ENCODE measurements at regions not wholly inside any gene's neighbourhood (a gene's known extent, or its start where the extent isn't known, plus 50 kb on each side); places are given as distances from the start of the nearest gene placed in this dataset.

DNA sequence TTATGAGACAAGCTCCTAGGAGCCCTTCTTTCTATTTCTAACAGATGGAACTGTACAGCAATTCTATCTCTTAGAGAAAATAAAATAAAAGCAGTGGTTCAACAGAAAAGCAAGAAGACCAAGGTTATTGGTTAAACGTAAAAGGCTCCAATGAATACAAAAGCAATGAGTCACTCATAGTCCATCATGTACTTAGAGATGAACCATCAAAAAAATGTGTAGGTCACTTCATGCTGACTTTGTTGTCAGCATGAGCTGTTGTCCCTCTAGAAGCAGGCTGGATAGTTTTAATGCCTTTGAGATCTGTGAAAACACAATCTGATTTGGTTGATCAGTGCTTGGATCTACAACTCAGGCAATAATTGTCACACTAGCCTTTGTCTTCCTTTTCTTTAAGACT lies 378.6 kb upstream of the ANXA10 start:
- DNase-seq: no peak

DNA sequence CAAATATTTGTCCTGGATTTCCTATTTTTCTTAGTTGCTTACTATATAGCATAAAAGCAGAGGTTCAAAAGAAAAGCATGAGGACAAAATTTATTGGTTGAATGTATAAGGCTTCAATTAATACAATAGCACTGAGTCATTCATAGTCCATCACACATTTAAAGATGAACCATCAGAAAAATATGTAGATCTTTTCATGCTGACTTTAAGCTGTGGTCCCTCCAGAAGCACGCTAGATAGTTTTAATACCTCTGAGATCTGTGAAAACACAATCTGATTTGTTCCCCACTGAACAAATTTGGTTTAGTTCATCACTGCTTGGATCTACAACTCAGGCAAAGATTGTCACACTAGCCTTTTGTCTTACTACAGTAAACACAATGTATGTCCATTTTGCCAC lies 377.2 kb upstream of the ANXA10 start:
- no peak for DNase-seq

DNA sequence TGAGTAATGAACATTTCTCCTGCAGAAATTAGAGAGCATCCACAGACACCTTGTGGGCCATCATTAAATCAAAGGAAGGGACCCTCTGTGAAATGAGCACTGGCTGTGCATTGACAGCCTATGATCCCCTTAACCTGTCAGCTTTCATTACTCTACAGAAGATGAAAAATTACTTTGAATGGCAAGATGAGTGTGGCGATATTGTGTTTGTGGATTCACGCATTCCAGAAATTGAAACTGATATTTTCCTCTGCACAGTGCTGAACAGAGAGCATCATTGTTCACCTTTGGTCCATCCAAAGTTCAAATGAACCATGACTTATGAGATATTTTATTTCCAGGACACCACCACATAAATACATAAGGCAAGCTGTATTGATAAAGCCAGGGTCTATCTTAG lies 374.8 kb upstream of the ANXA10 start:
- no peak for DNase-seq

DNA sequence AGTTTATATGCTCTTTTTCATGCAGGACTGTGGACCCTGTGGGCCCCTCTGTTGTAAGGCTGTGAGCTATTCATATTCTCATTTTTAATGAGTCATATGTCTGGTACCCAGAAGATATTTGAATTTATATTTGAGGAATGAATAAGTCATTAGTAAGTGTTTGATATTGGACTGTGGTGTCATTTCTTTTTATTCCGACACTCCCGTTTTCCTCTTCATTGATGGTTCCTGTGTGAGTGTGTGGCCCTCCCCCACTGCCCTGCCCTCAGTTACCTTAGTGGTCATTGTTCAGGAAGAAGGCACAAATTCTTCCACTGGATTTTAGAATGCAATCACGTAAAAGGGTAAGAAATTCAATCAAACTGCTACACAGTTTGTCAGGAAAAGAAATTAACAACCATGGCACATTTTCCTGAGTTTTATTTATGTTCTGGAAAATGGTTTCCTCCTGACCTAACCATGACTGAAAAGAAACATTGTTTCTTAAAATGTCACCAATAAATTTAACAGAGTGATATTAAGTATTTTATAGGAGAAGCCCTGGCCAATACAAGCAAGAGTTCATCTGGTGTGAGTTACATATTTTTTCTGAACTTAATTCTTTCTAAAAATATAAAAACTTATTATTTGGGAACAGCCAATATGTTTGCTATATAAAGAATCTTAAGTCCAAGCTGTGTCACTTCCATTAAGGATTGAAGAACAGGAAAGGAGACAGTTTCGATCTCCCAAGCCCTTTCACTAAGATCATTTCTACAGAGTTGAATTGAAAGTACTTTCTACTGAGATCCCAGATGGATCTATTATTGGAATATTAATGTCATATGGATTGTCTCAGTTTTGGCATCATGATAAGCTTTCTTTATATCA lies 370.5 kb upstream of the ANXA10 start:
- DNase-seq: no peak

DNA sequence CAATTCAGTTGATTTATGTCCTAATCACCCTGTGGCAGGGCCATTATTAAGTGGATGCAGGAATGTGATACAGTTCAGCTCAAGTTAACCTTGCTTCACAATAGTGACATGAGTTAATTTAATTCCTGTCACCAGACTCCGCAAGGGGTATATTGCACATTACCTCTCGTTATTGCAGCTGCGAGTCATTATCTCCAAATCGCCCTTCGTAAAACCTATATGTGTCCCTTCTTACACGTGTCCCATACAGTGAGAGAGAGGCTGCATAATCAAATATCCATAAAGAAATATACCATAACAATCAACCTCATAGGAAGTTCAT lies 369.9 kb upstream of the ANXA10 start:
- DNase-seq: no peak

DNA sequence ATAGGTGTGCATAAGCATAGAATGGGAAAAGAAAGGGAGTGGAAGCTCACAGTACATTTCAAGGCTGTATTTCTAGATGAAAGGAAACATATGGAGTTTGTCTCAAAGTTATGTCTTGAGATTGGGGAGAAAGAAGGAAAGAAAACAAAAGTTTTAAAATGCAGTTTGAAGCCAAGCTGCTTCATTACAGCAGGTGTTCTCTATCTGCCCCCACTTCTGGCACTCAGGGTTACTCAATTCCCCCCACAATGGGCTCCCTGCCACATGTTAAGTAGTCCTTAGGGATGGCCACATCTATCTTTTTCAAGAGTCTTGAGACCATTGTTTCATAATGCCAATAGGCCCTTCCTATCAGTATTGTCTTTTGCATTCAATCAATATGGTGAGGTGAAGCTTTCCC lies 367.4 kb upstream of the ANXA10 start:
- no peak for DNase-seq

DNA sequence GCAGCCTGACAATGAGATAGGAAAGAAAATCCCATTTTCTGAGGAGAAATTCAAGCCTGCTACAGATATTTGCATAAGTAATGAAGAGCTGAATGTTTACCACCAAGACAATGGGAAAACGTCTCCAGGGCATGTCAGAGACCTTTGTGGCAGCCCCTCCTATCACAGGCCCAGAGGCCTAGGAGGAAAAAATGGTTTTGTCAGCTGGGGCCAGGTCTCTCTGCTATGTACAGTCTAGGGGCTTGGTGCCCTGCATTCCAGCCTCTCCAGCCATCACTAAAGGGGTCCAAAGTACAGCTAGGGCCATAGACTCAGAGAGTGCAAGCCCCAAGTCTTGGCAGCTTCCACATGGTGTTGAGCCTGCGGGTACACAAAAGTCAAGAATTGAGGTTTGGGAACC lies 361.6 kb upstream of the ANXA10 start:
- DNase-seq: no peak

DNA sequence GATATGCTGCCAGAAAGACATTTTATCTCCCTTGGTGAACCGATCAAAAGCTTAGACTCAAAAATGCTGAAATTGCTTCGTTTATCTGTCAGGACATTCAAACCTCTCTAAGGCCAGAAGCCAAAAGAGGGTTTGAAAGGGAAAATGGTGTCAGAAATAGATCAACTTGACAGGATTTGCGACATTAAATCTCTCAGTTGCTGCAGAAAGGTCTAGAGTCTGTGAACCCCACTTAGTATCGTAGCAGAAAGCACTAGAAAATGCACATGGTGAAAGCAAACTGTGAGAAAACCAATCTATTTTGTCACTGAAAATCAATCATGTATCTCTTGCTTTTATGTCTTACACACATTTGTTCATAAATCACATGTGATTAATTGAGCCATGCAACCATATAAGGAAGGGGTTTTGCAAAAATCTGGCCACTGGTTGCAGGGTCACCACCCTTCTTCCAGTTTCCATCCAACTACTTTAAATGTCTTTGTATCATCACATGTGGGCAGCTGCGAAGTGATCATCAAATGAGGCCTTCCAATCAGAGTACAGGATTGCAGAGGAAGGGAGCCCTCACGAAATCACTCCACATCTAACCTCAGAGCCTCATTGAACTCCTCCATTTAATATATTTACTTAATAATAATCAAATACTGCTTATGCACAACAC lies 347.2 kb upstream of the ANXA10 start:
- no peak for DNase-seq

DNA sequence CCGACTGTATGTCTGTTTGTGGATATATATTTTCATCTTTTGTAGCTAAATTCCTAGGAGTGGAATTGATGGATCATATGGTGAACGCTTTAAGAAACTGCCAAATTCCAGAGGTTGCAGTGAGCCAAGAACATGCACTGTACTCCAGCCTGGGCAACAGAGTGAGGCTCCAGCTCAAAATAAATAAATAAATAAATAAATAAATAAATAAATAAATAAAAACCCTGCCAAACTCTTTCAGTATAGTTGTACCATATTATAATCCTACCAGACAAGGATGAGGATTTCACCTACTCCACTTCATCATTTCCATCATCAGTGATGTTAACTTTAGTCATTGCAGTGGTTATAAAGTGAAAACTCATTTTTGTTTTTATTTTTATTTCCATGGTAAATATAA lies 325.1 kb upstream of the ANXA10 start:
- DNase-seq: no peak

DNA sequence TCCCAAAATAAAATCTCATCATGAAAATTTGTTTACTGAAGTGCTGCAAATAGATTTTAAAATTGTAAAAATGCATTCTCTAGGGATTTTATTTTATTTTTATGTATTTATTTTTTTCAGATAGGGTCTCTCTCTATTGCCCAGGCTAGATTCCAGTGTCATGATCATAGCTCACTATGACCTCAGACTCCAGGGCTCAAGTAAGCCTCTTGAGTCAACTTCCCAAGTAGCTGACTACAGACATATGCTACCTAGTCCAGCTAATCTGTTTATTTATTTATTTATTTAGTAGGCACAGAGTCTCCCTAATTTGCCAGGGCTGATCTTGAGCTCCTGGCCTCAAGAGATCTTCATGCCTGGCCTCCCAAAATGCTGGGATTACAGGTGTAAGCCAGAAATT lies 317.7 kb upstream of the ANXA10 start:
- DNase-seq: no peak

DNA sequence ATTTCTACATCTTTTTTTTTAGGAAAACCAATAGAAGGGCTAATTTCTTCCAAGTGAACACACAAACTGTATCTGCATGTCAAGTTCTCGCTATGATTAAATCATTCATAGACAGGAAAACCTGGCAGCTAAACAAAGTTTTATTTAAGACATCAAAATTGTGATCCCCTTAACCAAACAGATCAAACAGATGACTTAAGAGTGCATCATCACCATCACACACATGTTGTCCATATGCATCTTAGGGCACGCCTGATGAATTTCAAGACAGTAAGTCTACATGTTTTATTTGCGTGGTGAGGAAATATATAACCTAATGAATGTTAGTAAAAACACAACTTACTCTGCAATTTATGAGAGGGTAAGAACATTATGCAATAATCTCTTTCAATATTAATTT lies 317.0 kb upstream of the ANXA10 start:
- DNase-seq: no peak

DNA sequence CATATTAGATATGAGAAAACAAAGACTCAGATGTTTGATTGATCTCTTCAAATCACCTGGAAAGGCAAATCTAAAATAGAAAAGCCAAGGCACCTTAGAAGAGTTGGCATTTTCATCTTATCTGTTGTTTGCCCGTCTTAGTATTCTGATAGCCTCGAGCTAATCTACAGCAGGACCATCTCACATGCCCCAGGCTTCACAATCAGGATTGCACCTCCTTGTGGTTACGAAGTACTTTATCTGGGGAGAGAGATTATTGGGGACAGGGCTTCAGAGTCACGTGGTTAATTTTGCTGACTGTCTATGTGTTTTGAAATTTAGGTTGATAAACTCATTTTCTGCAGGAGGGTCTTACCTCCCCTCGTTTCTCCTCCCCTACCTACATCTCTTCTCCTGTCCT lies 313.1 kb upstream of the ANXA10 start:
- no peak for DNase-seq

DNA sequence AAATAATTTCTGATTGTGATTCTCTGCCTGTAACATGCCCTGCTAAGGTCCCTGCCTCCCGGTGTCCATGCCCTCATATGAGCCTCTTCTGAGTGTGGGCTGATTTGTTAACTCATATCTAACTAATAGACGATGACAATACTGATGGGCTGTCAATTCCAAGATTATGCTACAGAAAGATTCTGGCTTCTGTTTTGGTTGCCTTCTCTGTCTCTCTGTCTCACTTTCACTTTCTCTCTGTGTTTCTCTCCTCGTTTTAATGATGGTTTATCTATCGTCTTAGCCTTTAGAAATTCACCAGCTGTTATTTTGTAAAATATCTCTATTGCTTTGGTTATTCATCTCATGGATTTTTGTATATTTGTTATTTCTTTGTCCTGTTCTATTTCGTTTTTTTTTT lies 312.5 kb upstream of the ANXA10 start:
- DNase-seq: no peak

DNA sequence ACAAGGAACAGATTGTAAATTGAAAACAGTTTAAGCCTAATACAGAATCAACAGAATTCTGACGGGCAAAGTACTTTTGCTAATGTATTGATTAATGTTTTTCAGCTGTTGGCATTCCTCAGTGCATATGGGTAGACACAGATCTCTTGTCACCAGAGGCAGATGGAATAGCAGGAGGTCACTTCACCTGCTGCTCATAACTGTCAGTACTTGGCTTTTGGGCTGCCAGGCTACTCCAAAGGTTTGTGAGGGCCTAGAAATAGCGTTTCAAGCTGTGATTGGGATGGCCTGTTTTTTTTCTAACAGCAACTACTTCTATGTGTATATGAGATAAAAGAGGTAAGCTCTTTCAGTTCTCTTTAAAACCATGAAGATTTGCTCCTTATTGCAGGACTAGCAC lies 307.5 kb upstream of the ANXA10 start:
- no peak for DNase-seq

DNA sequence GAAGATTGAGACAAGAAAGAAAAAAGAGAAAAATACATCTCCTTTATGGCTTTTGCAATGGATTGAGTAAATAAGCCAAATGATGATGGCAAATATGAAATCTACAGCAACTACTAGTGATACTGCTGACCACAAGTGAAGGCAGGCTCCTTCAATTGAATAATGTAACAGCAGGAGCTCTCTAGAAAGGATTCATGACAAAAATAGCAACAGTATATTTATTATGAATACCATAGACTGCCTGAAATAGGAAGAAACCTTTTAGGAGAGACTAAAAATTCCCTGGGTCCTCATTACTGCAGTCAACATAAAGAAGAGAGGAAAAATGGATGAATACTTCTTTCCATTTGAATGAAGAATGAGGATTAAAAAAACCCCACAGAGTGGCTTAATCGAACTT lies 306.8 kb upstream of the ANXA10 start:
- no peak for DNase-seq

DNA sequence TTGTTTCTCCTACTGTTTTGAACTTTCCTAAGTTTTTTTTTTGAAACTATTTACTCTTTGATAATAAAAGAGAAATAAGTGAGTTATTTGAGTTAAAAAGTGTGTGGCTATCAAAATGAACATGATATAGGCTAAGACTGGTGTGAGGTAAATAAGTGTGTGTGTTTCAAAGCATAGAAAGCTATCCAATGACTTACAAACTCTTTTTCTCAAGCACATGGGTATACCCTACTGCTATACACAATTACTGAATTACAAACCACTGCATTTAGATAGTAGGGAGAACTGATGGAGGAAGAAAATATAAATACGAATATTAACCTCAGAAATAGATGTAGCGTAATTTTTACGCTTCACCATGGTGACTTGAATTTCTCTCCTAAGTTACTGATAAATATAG lies 305.8 kb upstream of the ANXA10 start:
- DNase-seq: no peak

DNA sequence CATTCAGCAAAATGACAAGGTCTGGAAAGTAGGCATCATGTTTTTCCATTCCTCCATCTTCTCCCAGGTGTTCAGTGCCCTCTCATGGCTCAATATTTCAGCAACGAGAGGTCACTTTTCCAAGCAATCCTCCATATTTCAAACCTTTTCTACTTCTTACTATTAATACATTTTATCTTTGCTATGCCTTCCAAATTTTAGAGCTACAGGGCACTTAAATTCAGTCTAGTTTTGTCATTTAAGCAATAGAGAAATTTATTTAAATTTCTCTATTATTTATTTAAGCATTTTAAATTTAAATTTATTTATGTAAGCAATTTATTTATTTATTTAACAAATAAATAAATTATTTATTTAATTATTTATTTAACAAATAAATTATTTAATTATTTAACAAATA lies 305.1 kb upstream of the ANXA10 start:
- DNase-seq: no peak

DNA sequence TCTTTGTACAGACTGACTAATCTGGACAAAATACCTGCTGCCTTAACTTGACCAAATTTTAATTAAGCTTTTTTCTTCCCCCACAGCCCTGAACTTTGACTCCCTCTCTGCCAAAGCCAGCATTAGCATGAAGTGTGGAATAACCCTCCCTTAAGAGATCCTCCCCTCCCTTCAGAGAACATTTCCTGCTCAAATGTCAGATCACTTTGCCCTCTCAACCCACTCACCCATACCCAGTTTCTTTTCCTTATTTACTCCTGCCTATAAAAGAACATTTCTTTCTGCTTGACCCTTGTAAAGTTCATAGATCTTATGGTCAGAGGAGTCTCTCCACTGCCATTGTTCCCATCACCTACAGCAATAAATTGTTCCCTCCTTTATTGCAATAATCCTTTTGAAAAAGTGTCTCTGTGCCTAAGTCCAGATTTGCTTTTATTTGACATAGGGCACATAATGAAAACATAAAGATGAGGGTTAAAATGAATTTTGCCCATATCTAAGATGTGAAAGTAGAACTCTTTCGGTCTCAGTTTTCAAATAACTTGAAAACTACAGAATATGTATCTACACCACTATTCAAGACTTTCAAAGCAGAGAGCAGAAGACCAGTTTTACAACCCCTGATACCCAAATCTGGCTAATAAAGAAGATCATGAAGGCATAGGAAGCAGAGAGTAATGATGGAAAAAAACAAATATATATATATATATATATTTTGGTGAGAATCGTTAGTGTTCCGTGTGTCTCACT lies 289.7 kb upstream of the ANXA10 start:
- no peak for DNase-seq

DNA sequence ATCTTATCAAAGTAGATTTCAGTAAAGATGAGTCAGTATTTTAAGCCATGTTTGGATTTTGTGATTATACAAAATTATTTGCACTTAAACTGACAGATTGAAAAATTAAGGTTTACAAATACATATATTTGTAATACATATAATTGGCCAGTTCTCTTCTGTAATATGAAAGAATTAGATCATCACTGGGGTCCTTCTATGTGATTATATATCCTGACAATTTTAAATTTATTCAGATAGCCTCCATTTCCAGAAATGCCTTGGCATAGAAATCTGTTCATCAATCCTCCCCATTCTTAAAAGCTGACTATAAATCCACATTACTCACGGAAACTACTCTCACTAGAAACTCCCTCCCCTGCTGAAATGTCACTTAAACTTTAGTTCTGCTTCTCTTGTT lies 280.4 kb upstream of the ANXA10 start:
- no peak for DNase-seq

DNA sequence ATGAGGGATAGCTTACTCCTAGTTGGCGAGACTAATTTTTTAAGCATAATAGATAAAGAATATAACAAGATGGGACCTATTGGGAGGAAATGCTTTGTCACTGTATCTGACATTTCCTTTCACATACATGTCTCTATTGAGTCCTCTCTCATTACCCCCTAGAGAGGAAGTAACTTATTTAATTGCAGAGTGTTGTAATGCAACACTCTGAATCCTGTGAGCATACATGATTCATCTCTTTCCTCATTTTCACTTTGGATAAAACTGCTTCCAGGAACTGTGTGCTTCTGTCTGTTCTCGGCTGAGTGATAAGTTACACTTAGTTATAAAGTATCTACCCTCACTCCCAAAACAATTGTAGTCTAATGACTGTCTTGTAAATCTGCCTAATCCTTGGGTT lies 266.1 kb upstream of the ANXA10 start:
- no peak for DNase-seq

DNA sequence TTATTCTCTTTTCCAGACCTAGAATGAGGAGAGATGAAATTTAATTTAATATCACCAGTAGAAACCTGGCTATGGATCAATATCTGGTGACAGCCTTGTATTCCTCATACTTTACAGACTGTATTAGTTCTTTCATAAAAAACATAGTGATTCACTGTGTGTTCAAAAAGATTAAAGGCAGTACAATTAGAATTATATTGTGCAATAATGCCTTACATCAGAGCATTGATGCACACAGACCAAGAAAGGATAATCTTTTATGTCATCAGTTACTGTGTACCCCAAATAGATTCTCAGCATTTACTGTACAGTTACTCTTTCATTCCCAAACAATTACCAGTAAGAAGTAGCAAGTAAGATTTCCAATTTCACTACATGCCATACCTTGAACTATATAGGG lies 260.5 kb upstream of the ANXA10 start:
- DNase-seq: no peak

DNA sequence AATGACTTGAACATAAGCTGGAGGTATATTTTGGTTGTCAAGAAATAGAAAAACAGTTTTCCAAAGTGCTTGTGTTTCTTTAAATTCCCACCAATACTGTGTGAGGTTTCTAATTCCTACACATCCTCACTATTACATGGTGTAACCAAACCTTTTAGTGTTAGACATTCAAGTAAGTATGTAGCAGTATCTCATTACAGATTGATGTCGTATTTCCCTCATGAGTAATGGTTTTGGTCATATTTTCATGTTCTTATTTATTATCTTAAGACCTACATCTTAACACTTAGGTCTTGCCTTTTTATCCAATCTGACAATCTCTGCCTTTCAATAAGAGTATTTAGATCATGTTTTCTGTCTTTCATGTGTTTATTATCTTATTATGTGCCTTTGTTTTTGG lies 253.7 kb upstream of the ANXA10 start:
- no peak for DNase-seq

DNA sequence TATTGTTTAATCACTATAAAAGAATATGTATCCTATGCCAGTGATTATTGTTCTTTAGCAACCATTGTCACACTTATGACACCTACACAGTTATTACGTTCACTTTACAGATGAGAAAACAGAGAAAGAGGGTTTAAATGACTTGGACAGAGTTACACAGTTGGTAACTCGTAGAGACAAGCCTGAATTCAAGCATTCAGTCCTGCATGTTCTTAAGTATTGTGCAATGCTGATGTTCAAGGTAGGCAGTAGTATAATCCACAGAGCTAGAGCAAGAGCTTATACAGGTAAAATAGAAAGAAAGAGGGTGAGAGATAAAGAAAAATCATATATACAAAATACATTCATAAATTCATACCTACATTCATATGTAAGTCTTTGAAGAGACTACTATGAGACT lies 249.8 kb upstream of the ANXA10 start:
- no peak for DNase-seq

DNA sequence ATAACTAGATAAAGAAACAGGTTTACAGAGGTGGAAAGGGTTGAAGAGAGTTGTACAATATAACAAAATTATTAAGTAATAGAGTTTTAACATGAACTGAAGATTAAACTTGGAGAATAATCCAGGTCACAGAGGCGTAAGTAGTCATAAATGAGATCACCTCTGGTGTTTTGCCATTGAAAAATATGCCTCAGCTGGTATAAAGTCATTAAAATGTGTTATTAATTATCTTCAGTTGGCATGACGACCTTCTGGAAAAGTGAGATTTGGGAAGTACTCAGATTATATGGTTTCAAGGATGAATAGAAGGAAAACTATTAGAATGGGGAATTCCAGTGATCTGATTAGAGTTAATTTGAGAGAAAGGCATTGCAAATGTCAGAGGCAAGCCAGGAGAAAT lies 237.5 kb upstream of the ANXA10 start:
- DNase-seq: no peak
